Transverse colon (tissue), 4 donors: ENCODE measurements at regions not wholly inside any gene's neighbourhood (a gene's known extent, or its start where the extent isn't known, plus 50 kb on each side); places are given as distances from the start of the nearest gene placed in this dataset.

Source experiments
- POLR2A ChIP-seq: fragments of 450-650 bp; IDR thresholded peaks from one replicate; pipeline ENCODE4 v1.6.1; 2016; ENCODE audit warnings: antibody characterized with exemption, mild to moderate bottlenecking, moderate library complexity
- POLR2AphosphoS5 ChIP-seq, 3 donors: sonication (generic); formaldehyde crosslinking; IDR thresholded peaks; one replicate each; pipeline ENCODE4 v1.6.1; 2016; ENCODE audit warnings: antibody characterized with exemption in 3 of 3
- TF ChIP-seq, protein P1 (sequence below), 5 experiments: fragments of 200-600 bp in 3 of 5; fragments of 450-650 bp in 2 of 5; sonication (generic) in 3 of 5; IDR thresholded peaks; 1 replicate in 2 of 5; 2 replicates in 3 of 5; pipeline ENCODE4 v1.5.1; 2016 to 2017; ENCODE audit warnings: antibody characterized with exemption in 5 of 5, inconsistent platforms in 3 of 5, mild to moderate bottlenecking in 2 of 5, moderate library complexity in 1 of 5

DNA sequence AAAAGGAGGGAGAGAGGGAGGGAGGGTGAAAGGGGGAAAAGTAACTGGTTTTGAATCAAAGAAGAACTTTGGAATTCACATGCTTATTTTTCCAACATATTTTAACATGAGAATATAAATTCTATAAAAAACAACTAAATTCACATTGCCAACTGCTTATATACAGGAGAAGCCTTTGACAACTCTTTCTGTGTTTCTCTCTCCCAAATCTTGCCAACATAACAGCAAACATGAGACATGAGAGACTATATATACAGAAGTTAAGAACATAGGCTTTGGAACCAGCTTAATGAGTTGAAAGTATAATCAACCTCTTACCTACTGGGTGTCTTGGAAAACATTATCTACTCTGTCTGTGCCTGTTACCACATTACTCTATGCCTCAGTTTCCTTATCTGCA is 493.3 kb downstream of the RFC3 start:
- TF ChIP-seq, protein P1, sequence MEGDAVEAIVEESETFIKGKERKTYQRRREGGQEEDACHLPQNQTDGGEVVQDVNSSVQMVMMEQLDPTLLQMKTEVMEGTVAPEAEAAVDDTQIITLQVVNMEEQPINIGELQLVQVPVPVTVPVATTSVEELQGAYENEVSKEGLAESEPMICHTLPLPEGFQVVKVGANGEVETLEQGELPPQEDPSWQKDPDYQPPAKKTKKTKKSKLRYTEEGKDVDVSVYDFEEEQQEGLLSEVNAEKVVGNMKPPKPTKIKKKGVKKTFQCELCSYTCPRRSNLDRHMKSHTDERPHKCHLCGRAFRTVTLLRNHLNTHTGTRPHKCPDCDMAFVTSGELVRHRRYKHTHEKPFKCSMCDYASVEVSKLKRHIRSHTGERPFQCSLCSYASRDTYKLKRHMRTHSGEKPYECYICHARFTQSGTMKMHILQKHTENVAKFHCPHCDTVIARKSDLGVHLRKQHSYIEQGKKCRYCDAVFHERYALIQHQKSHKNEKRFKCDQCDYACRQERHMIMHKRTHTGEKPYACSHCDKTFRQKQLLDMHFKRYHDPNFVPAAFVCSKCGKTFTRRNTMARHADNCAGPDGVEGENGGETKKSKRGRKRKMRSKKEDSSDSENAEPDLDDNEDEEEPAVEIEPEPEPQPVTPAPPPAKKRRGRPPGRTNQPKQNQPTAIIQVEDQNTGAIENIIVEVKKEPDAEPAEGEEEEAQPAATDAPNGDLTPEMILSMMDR (IDR thresholded peaks at IDR 0.05): no peak
- TF ChIP-seq POLR2A (no peak), POLR2AphosphoS5 (IDR thresholded peaks at IDR 0.05) (no peak)
